SKM-1 treated with dmso at 0.1 percent for 144 hours (cell line): ENCODE measurements at regions not wholly inside any gene's neighbourhood (a gene's known extent, or its start where the extent isn't known, plus 50 kb on each side); places are given as distances from the start of the nearest gene placed in this dataset.
"Not testable (repeated sequence)": the region's sequence is repeated elsewhere in the genome, so short reads cannot be mapped to it uniquely, and the experiment has no call there.

Experiments
- DNase-seq: peaks from one replicate; lab custom pipeline; 2025; ENCODE audit not compliant: unreplicated experiment; lab: John Stamatoyannopoulos, UW

DNA sequence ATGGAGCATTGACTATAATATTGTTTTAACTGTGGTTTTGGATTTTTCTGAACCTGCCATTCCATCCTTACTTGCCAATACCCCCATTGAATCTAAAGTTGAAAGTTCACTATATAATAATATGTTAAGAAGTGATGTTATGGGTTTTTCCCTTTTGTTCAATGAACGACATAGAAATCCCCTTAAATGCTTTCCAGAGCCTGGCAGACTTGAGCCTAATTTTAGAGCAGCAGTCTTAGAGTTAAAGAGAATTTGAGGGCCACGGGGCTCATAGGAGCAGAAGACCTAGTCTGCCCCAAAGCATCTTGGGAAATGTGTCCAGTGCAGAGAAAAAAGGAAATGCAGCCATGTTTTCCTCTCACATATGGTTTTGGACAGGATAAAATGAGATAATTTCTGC is 146.1 kb upstream of the SLC44A1 start:
- no peak for DNase-seq

DNA sequence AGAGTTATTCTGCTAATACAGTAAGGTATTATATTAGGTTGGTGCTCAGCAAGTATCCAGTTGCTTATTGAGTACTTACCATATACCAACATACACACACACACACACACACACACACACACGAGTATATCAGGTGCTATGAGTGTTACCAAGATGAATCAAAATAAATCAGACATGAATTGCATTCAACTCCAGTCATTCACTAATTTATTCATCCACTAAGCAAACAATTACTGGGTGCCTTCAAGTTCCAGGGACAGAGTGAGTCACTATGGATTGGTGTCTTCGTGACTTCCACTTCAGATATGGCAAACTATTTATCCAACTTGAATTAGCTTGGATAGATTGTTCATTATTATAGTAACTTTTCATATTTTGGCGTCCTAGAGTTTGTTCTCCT is 140.7 kb upstream of the SLC44A1 start:
- DNase-seq: no peak

DNA sequence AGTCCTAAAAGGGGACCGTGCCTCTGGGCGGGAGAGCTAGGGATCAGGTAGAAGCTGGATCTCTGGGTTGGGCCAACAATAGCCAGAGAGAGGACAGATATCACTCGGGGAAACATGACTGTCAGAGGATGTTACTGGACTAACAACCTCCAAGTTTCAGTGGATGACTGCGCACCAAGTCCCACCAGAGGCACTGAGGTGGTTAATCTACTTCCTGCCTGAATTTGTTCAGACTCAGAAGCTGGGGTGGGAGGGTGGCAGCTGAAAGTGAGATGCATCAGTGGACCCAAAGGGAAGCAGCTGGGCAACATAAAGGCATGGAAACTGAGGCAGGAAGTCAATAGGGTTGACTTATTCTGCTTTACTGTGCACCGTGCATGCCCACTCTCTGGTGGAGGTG is 130.1 kb upstream of the SLC44A1 start:
- no peak for DNase-seq

DNA sequence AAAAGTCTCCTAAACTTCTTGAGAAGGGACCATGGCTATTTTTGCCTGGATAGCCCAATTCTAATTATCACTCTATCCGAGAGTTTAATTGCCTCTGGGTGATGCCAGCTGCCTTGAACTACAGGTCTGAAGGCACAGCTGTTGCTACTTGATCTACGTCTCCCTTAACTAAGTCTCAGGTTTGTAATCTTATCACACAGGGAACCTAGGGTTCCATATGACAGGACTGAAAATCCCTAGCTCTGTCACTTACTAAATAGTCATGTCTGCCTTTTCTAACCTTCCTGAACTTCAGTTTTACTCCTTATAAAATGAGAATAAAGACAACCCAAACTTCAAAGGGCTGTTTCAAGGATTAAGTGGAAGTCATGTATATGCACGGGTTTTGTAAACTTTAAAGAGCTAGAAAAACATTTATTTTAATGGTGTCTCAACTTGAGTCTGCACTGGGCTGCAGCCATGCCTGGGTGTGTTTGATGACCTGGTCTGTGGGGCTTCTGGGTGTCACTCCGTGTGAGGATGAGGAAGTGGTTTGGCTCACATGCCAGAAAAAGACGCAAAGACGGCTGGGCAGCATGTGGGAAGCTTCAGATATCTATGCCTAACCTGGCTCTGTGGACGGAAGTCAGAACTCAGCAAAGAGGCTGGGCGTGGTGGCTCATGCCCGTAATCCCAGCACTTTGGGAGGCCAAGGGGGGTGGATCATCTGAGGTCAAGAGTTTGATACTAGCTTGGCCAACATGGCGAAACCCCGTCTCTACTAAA is 129.3 kb upstream of the SLC44A1 start:
- DNase-seq: peak; percentile 78

DNA sequence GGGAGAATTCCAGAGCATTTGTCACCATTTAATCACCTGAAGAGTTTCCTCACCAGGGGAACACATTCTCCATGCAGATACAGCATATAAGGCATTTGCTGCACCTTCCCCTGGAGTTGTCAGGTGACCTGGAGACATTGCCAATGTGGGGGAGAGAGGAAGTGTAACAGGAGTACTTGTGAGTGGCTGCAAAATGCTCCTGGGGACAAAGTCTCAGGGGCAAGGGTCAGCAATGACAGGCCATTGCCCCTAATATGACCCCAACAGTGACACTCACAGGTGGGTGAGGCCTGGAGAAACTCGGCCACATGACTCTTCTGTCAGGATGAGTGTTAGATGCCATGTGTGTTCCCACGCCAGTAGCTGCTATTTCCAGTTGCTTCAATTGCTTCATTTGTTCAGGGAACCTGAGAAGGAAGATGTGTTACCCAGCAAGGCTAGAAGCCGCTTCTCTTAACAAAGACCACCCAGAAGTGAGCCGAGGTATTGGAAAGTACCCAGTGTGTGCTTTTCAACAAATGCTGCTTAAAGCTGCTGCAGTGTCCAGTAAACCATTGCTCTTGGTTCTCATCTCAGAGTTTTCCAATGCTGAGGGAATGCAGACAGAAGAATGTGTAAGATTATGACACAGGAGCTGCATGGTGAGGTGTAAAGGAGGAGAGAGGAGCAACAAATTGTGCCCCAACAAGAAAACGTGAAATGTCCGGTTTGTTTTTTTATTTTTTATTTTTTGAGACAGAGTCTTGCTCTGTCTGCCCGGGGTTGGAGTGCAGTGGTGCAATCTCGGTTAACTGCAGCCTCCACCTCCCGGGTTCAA is 128.2 kb upstream of the SLC44A1 start:
- no peak for DNase-seq

DNA sequence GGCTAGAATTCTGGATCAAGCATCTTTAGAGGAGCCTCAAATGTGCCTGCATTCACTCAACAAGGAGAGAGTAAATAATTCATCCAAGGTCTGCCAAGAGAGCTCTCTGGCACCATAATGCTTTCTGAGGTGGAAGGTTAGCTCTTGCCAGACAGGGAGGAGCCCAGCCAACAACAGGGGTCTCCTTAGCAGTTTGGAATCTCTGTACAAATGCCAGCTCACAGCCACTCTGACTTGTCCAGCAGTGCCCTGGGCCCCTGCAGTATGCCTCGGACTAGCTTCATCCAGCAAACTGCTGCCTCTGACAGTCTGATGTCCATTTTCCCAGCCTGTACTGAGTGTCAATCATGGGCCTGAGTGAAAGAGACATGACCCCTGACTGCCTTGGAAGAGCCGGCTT is 127.2 kb upstream of the SLC44A1 start:
- no peak for DNase-seq

DNA sequence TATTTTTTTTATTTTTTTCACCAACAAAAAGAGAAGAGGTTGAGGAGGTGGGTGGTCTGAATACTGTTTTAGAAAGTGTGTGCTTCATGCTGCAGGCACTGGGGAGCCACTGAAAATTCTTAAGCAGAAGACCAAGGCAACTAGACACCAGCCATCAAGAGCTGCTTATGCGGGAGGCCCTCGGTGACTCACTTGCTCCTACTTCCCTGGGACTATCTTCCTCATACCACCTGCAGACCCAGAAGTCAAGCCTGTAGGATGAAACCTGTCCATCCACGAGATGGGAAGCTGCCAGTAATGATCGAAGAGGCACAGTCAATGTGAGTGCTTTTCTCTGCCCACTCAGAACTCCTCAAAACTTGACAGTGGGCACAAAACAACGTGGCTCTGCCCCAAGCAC is 125.8 kb upstream of the SLC44A1 start:
- no peak for DNase-seq

DNA sequence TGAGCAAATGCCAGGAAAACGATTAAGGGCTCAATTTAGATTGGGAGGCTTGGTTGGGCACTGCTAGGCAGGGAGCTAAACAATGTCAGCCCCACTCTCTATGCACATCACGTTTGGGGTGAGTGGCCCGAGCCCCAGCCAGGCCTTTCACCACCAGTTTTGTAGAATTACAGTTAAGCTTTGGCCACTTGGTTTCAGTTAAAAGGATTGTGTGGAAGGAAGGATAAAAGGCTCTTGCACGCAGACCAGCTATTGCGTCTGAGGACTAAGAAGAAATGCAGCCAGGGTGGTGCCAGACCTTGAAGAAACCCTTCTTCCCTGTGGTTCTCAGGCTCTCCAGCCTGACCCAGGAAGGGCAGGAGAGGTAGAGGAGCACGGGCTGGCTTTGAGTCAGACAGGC is 125.3 kb upstream of the SLC44A1 start:
- DNase-seq: no peak

DNA sequence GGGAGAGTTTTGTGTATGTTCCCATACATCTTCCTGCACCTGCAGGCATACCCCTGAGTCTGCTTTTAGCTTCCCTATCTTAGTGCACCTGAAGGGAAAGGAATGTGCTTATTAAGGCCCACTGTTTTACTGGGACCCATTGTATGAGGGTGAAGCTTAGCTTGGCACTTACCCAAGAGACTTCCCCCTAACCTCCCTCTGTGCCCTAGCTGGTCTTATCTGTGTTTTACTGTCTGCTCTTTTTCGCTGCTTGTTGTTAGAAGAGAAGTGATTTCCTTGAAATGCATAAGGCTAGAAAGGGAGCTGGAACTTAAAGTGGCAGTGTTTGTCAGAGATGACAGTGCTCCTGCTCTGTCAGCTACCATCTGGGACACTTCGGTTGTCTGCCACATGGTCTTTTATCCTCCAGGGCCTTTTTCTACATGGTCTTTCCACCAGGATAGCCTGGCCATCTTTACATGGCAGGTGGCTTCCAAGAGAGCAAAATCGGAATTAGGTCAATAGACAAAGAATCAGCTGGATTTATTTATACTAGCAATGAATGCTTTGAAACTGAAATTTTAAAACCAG is 122.5 kb upstream of the SLC44A1 start:
- no peak for DNase-seq

DNA sequence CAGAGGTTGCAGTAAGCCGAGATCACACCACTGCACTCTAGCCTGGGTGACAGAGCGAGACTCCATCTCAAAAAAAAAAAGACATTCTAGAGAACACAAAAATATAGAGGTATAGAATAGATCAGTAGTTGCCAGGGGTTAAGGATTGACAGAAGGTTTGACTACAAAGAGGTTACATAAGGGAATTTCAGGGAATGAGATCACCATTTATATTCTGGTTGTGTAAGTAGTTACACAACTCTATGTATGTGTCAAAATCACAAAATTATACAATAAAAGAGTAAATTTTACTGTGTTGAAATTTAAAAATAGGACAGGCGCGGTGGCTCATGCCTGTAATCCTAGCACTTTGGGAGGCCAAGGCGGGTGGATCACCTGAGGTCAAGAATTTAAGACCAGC is 119.9 kb upstream of the SLC44A1 start:
- DNase-seq: not testable (repeated sequence)

DNA sequence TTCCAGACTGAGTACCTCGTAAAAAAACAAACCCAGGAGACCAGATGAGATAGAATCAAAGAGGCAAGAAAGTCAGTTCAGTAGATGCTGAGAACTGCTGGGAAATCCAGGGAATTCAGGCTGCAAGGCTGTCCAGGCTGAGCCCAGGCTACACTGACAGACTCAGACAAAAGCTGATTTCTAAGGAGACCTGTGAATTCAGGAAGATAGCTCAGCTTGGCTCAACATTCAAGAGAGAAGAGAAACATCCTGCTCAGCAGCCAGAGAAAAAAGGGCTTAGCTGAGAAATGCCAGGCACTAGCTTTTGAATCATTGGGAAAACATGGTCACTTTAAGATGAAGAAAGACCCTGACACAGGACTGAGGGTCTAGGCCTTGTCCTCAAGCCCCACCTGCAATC is 118.2 kb upstream of the SLC44A1 start:
- DNase-seq: no peak

DNA sequence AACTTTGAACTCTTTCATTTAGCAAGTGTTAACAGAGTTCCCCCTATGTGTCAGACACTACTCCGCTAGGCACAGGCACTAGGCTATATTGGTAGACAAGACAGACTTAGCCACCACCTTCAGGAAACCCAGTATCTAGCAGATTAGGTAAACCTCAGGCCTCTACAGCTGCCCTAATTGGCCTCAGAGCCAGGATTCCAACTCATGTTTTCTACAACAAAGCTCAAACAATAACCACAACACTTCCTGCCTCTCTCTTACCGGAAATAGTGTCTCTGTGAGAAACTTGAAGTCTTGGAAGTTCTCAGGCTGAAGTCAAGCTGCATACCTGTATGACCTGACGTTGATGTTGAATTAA is 116.6 kb upstream of the SLC44A1 start:
- DNase-seq: peak; percentile 45

DNA sequence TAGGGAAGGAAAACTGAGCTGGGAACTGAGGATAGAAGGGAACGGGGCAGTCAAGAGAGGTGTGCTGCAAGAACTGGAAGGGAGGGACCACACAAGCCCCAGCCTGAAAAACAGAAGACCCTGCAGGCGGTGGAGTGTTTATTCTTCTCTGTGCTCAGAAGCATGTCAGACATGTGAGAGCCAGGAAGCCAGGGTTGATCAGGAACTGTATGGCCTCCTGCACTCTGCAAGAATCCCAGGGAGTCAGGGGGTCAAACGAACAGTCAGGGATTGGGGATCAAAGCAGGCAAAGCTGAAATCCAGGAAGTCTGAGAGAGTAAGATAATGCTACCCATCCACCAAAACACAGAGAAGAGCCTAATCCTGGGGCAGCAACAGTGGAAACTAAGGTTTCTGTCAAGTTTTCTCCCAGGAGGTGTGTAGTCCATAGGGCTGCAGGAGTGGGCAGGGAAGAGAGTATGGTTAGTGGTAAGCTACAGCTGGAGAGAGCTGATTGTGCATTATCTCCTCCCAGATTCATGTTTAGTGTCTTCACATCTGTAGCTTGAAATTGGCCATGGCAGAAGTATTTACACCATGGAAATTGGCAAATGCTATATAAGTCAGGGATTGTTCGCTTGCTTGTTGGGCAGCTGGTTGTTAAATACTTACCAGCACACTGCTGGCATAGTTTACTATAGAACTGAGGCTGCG is 115.4 kb upstream of the SLC44A1 start:
- DNase-seq: no peak

DNA sequence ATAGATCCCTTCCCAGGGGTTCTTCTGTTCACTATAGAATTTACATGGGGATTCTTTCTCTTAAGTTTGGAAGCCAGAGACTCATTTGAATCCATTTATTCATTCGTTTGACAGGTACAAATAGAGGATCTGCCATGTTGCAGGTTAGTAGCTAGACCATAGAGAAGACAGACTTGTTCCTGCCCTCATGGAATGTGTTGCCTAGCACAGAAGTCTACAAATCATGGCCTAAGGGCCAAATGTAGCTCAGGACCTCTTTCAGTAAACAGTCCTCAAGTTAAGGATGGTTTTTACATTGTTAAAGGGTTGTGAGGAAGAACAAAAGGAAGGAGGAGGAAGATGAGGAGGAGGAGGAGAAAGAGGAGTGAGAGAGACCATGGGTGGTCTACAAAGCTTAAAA is 114.7 kb upstream of the SLC44A1 start:
- no peak for DNase-seq

DNA sequence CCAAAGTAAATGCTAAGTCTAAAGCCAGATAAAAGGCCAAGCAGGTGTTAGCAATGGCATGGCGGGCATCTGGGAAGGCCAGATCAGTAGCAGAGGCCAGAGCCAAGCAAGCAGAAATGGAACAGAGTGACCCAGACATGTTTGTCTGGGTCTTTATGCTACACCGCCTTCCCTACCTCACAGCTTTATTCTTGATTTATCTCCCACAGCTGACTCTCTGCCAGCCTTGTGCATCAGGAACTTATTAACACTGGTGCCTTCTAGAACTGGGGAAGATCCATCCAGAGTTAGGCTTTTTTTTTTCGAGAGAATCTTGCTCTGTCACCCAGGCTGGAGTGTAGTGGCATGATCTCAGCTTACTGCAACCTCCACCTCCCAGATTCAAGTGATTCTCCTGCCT is 112.5 kb upstream of the SLC44A1 start:
- no peak for DNase-seq

DNA sequence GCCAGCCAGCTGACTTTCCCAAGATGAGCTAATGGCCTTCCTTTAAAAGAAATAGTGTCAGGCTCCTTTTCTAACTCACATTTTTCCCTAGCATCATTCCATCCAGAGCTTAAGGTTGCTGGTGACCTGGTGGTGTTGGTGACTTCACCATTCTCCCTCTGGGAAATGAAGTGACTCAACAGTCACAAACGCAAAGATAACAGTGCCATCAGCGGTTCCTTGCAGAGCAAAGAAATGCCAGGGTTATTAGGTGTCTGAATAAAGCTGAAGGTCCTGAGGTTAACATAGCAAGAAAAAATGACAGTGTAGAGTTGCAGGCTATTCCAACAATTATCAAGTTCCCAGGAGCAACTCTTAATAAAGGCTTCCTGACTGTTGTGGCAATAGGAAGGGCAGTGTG is 111.8 kb upstream of the SLC44A1 start:
- no peak for DNase-seq

DNA sequence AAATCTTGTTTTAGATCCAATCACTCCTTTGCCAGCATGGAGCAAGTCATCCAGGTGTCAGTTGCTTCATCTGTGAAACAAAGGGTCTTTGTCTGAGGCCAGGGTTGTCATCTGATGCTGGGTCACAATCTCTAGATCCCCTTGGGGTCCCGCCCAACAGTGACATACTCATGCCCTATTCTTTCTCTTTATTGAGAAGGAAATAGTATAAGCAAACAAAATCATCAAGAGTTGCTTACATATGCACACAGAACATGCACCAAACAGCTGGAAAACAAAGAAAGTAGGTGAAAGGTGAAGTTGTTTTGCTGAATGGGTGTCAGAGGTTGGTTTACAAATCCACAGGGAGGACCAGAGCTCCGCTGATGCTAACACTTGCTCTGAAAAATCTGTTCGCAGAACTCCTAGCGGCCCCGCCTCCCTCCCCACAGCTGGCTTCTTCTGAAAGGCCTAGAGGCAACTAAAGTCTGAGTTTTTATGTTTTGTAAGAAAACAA is 106.1 kb upstream of the SLC44A1 start:
- DNase-seq: no peak

DNA sequence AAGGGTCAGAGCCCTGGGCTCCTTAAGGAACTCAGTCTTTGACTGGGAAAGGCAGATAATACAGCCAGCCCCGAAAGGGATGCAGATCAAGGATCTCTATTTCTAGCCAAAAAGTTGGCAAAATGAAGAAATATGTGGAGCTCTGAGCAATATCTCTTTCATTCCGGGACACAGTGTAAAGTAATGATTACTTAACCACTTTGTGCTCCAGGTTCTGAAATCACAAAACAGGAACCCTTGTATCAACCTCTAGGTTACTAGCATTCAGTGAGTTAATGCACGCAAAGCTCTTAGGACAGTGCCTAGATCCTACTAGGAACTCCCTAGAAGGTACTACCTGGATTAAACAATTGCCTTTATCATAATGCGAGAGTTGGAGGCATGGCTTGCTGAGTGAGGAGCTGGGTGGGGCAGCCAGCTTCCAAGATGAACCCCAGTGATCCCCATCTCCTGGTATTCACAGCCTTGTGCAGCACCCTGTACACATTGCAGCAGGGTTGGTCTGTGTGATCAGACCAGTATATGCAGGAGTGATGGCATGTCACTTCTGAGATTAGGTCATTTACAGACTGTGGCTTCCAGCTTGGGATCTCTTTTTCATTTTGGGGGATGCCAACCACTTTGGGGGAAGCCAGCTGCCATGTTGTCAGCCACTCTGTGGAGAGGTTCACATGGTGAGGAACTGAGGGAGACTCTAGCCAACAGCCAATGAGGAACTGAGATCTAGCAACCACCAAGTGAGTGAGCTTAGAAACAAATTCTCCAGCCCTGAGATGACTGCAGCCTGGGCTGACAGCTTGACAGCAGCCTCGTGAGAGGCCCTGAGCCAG is 103.1 kb upstream of the SLC44A1 start:
- DNase-seq: no peak

DNA sequence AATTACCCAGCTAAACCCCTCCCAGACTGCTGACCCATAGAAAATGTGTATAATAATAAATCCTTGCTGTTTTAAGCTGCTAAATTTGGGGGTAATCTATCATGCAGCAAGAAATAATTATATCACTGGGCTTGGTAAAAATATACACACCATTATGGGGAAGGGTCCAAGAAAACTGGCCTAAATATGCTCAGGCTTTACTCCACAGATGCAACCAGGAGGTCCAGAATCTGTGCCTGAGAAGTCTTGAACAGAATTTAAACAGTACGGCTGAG is 102.5 kb upstream of the SLC44A1 start:
- no peak for DNase-seq

DNA sequence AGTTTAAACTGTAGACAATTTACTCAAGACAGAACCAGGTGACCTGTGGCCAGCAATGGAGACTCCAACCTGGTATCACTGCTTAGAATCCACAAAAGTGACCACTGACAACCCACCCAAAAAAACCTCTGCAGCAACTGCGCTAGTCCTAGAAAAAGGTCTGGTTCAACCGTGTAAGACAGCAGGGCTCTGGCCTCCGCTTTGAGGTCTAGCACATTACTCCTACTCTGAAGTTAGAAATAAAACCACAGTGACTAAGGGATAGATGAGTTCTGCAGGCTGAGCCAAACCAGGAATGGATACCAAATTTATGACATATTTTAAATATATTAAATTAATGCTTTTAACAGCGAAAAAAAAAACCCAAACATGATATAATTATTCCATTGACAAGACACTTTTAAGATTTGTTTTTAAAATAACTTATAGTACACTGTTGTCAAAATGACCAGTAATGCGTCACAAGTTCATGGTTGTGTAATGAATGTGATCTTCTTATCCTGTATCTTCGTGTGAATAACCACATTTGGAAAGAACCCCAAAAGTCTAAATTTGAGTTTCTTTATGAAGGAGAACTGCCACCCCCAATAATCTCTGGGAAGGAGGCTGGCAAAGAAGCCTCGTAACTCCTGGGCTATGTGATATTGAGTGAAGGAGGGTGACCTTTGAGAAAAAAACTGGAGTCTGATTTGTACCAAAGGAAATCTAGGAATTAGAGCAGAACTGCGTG is 101.9 kb upstream of the SLC44A1 start:
- no peak for DNase-seq

DNA sequence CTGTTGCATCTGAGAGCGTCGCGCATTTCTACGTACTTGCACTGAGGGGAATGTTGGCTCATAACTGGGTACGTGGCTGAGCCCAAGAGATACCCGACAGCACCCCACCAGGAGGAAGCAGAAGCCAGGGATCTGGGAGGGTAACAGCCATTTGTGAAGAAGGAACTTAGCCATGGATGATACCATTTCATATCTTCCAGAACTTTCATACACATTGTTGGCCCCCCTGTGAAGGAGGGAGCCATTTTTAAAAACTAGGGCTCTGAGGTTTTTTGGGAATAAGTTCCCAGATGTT is 101.4 kb upstream of the SLC44A1 start:
- no peak for DNase-seq
